B cell (primary cell): ENCODE measurements at regions not wholly inside any gene's neighbourhood (a gene's known extent, or its start where the extent isn't known, plus 50 kb on each side); places are given as distances from the start of the nearest gene placed in this dataset.

Source experiments
- ATAC-seq: fragments of 200-7000 bp; cut with Tn5 transposase; one replicate; pipeline ENCODE4 v1.10.0; 2021; ENCODE audit warnings: low read depth, mild to moderate bottlenecking, moderate number of reproducible peaks, moderate library complexity
- CTCF ChIA-PET: fragments of 350-600 bp; sonication (Branson Sonifier 250); formaldehyde crosslinking; loops from one replicate; lab custom pipeline; 2021; ENCODE audit warnings: antibody characterized with exemption, inconsistent platforms; lab: Charles Lee
- POLR2A ChIA-PET: fragments of 350-600 bp; sonication (Branson Sonifier 250); formaldehyde crosslinking; loops from one replicate; lab custom pipeline; 2021; ENCODE audit warnings: antibody characterized with exemption; lab: Charles Lee
- DNase-seq: peaks from one replicate; pipeline ENCODE4 v3.0.0; 2013
- H2AFZ ChIP-seq: 2 replicates; pipeline ENCODE4 v1.6.1; 2012; ENCODE audit warnings: mild to moderate bottlenecking, low read depth, low read length; ENCODE audit not compliant: insufficient read depth, poor library complexity, severe bottlenecking
- H3K27ac ChIP-seq, 2 donors: 1 replicate in 1 of 2; 2 replicates in 1 of 2; pipeline ENCODE4 v1.5.1; 2012 to 2013; ENCODE audit warnings: low read length in 2 of 2, mild to moderate bottlenecking in 2 of 2, moderate library complexity in 1 of 2
- H3K27me3 ChIP-seq, 4 experiments: fragments of 200-600 bp in 1 of 4; sonication (generic) in 1 of 4; replicated peaks in 1 of 4; 1 replicate in 2 of 4; 2 replicates in 2 of 4; pipeline versions ENCODE4 v1.6.1 to v1.7.0; 2013 to 2016; ENCODE audit warnings: low read length in 3 of 4, mild to moderate bottlenecking in 2 of 4, mixed read lengths in 1 of 4, moderate library complexity in 1 of 4; ENCODE audit not compliant: insufficient read depth in 4 of 4, control insufficient read depth in 3 of 4; ENCODE audit errors: control extremely low read depth in 1 of 4
- H3K36me3 ChIP-seq, 2 experiments: replicated peaks in 1 of 2; 1 replicate in 1 of 2; 2 replicates in 1 of 2; pipeline versions ENCODE4 v1.6.1 to v1.7.1; 2013; ENCODE audit warnings: low read length in 1 of 2; ENCODE audit not compliant: insufficient read depth in 2 of 2, control insufficient read depth in 1 of 2; ENCODE audit errors: control extremely low read depth in 1 of 2, extremely low read depth in 1 of 2
- H3K4me1 ChIP-seq, 2 donors: fragments of 200-600 bp in 1 of 2; sonication (generic) in 1 of 2; 1 replicate in 1 of 2; 2 replicates in 1 of 2; pipeline versions ENCODE4 v1.5.1 to v1.6.1; 2013 to 2017; ENCODE audit warnings: low read length in 2 of 2; ENCODE audit not compliant: control insufficient read depth in 2 of 2, insufficient read depth in 2 of 2
- H3K4me2 ChIP-seq: replicated peaks from 2 replicates; pipeline ENCODE3; 2012; ENCODE audit warnings: mild to moderate bottlenecking, low read depth, low read length; ENCODE audit not compliant: poor library complexity, severe bottlenecking
- H3K4me3 ChIP-seq, 5 experiments: fragments of 200-600 bp in 1 of 5; sonication (generic) in 1 of 5; 1 replicate in 3 of 5; 2 replicates in 2 of 5; pipeline versions ENCODE4 v1.5.1 to v1.7.0; 2011 to 2016; ENCODE audit warnings: low read length in 4 of 5, mild to moderate bottlenecking in 4 of 5, low read depth in 2 of 5, control low read depth in 1 of 5, moderate library complexity in 1 of 5; ENCODE audit not compliant: insufficient read depth in 1 of 5; ENCODE audit errors: control extremely low read depth in 1 of 5, extremely low read depth in 1 of 5
- H3K79me2 ChIP-seq: fragments of 200-600 bp; sonication (generic); one replicate; pipeline ENCODE4 v1.6.0; 2016; ENCODE audit warnings: low read length; ENCODE audit not compliant: control insufficient read depth, insufficient read depth
- H3K9ac ChIP-seq: fragments of 200-600 bp; sonication (generic); 2 replicates; pipeline ENCODE4 v1.6.1; 2017; ENCODE audit warnings: mild to moderate bottlenecking, low read length, moderate library complexity
- H3K9me3 ChIP-seq, 3 donors: one replicate each; pipeline versions ENCODE4 v1.6.1 to v1.7.1; 2013; ENCODE audit warnings: low read length in 2 of 3; ENCODE audit not compliant: control insufficient read depth in 2 of 3, insufficient read depth in 1 of 3; ENCODE audit errors: control extremely low read depth in 1 of 3
- H4K20me1 ChIP-seq: 2 replicates; pipeline ENCODE4 v1.6.0; 2012; ENCODE audit warnings: mild to moderate bottlenecking, low read length; ENCODE audit not compliant: insufficient read depth, control insufficient read depth, poor library complexity, severe bottlenecking
- H3K27ac Mint-ChIP-seq: one replicate; pipeline ENCODE4 v1.8.0; 2021; ENCODE audit warnings: mixed read lengths
- H3K27me3 Mint-ChIP-seq: one replicate; pipeline ENCODE4 v1.8.0; 2021; ENCODE audit warnings: mixed read lengths
- H3K4me1 Mint-ChIP-seq: one replicate; pipeline ENCODE4 v1.8.0; 2021; ENCODE audit warnings: mixed read lengths
- H3K4me3 Mint-ChIP-seq: one replicate; pipeline ENCODE4 v1.8.0; 2021; ENCODE audit warnings: mixed read lengths
- H3K9me3 Mint-ChIP-seq: one replicate; pipeline ENCODE4 v1.8.0; 2022; ENCODE audit warnings: mixed read lengths; ENCODE audit not compliant: insufficient read depth
- CTCF ChIP-seq: fragments of 200-600 bp; IDR thresholded peaks from one replicate; pipeline ENCODE4 v1.8.0; 2022; ENCODE audit warnings: antibody characterized with exemption, mild to moderate bottlenecking
- EZH2 ChIP-seq: IDR thresholded peaks from 2 replicates; pipeline ENCODE4 v1.6.1; 2012; ENCODE audit warnings: borderline replicate concordance, low read depth, mild to moderate bottlenecking, moderate library complexity, low read length; ENCODE audit not compliant: insufficient read depth, poor library complexity, severe bottlenecking
- WGBS: methylation state at CpG from one replicate; pipeline ENCODE4 v1.1.5; 2013; ENCODE audit warnings: missing lambda C conversion rate; ENCODE audit not compliant: insufficient coverage; 5-methylcytosine and 5-hydroxymethylcytosine counted together
- intact Hi-C: fragments of 100-400 bp; cut with micrococcal nuclease; formaldehyde crosslinking; loops from one replicate; pipeline ENCODE4 v1.10.0; 2022

GRCh38 chr12:76697849-76698248, 66.1 kb upstream of the ZDHHC17 start:
- no peak overlapping the region for H3K4me2 ChIP-seq
- Mint-ChIP-seq H3K27ac (no peak overlapping the region), H3K4me1 (no peaks in the 10 kb centered on the region), H3K4me3 (no peak overlapping the region), H3K27me3 (peaks cover 8% of the 10 kb centered on the region), H3K9me3 (no peaks in the 10 kb centered on the region)
- WGBS, result 56% methylated on average over 1 of the region's 3 CpGs
- H3K27me3 ChIP-seq, result no peaks in the 10 kb centered on the region
- ChIA-PET POLR2A (no interaction called here), CTCF (interaction anchor here (1.0 kb wide), 1 partner anchor 9 kb away, joined by 6 read pairs; no protein-coding TSS in a partner anchor)
- H4K20me1 ChIP-seq, result no peaks in the 10 kb centered on the region
- no peak for TF ChIP-seq CTCF
- TF ChIP-seq EZH2, result no peak
- intact Hi-C loops, result no loop called here
- ATAC-seq, result no peak
- no peak overlapping the region for H3K9ac ChIP-seq
- H3K36me3 ChIP-seq, result no peaks in the 10 kb centered on the region
- DNase-seq, result no peak
- no peak overlapping the region for H2AFZ ChIP-seq
- H3K27ac ChIP-seq, result no peak overlapping the region
- H3K79me2 ChIP-seq, result no peaks in the 10 kb centered on the region
- H3K9me3 ChIP-seq, result no peaks in the 10 kb centered on the region
- no peaks in the 10 kb centered on the region for H3K4me1 ChIP-seq
- H3K4me3 ChIP-seq, result no peak overlapping the region

- no peak for ATAC-seq
- H3K27me3 Mint-ChIP-seq, result peaks cover 8% of the 10 kb centered on the region
Measured at GRCh38 chr12:76698316-76698715, 65.6 kb upstream of the ZDHHC17 start.

More at GRCh38 chr12:76698316-76698715, 65.6 kb upstream of the ZDHHC17 start:
- Histone ChIP-seq H3K9me3 (no peaks in the 10 kb centered on the region), H3K9ac (no peak overlapping the region), H3K79me2 (no peaks in the 10 kb centered on the region), H3K36me3 (no peaks in the 10 kb centered on the region), H4K20me1 (no peaks in the 10 kb centered on the region), H3K4me3 (no peak overlapping the region), H3K4me2 (no peak overlapping the region), H2AFZ (no peak overlapping the region), H3K4me1 (no peaks in the 10 kb centered on the region), H3K27me3 (no peaks in the 10 kb centered on the region), H3K27ac (no peak overlapping the region)
- intact Hi-C loops, result no loop called here
- TF ChIP-seq CTCF (no peak), EZH2 (no peak)
- Mint-ChIP-seq H3K4me1 (no peaks in the 10 kb centered on the region), H3K4me3 (no peak overlapping the region), H3K27ac (no peak overlapping the region), H3K9me3 (no peaks in the 10 kb centered on the region)
- DNase-seq, result no peak
- WGBS, result 100% methylated on average over 1 of the region's 1 CpG
- POLR2A ChIA-PET, result no interaction called here
- CTCF ChIA-PET, result interaction anchor here (1.0 kb wide), 1 partner anchor 9 kb away, joined by 6 read pairs; no protein-coding TSS in a partner anchor
